GM12878 (cell line): ENCODE measurements at regions not wholly inside any gene's neighbourhood (a gene's known extent, or its start where the extent isn't known, plus 50 kb on each side); places are given as distances from the start of the nearest gene placed in this dataset.

ENCODE experiments used
- ATAC-seq: fragments of 200-7000 bp; cut with Tn5 transposase; 3 replicates; pipeline ENCODE4 v1.9.1; 2020; ENCODE audit warnings: mild to moderate bottlenecking, moderate library complexity
- BruUV-seq: library from RNA; stranded (reverse); fragments of 400-500 nt; replicated peaks from 2 replicates; lab custom pipeline; 2021; lab: Mats Ljungman, UMichigan
- CTCF ChIA-PET: fragments of 300-600 bp; sonication (Branson Sonifier 250); formaldehyde crosslinking; extraction: SDS; loops from one replicate; lab custom pipeline; 2021; ENCODE audit warnings: inconsistent platforms; lab: Yijun Ruan, JAX
- POLR2A ChIA-PET: fragments of 350-600 bp; formaldehyde crosslinking; extraction: SDS; loops from one replicate; lab custom pipeline; 2021; ENCODE audit warnings: inconsistent platforms; lab: Charles Lee
- RAD21 ChIA-PET: fragments of 300-600 bp; sonication (Branson Sonifier 250); formaldehyde crosslinking; loops from one replicate; lab custom pipeline; 2023; ENCODE audit warnings: antibody characterized with exemption; ENCODE audit not compliant: unreplicated experiment; lab: Charles Lee
- SMC1A ChIA-PET: fragments of 300-600 bp; sonication (Branson Sonifier 250); formaldehyde crosslinking; loops from one replicate; lab custom pipeline; 2023; ENCODE audit not compliant: unreplicated experiment, uncharacterized antibody; lab: Charles Lee
- DNase-seq: peaks from one replicate; pipeline ENCODE4 v3.0.0-alpha.2; 2011; ENCODE audit warnings: low read depth, low spot score
- FAIRE-seq: peaks from 3 replicates; lab custom pipeline; 2011; peaks lifted over from hg19 to GRCh38; lab: Jason Lieb, UNC
- H2AFZ ChIP-seq: 2 replicates; pipeline ENCODE4 v1.6.0; 2011; ENCODE audit warnings: low read depth, low read length, control low read depth; ENCODE audit not compliant: control insufficient read depth
- H3K27ac ChIP-seq: 2 replicates; pipeline ENCODE4 v1.5.1; 2011; ENCODE audit warnings: control low read depth; ENCODE audit not compliant: control insufficient read depth, insufficient read depth
- H3K27me3 ChIP-seq, 2 experiments: replicated peaks in 1 of 2; 2 replicates each; pipeline versions ENCODE4 v1.6.0 to v1.6.1; 2011; ENCODE audit warnings: low read length in 1 of 2; ENCODE audit not compliant: control insufficient read depth in 2 of 2, insufficient read depth in 2 of 2
- H3K36me3 ChIP-seq, 2 experiments: 2 replicates each; pipeline ENCODE4 v1.5.1; 2011; ENCODE audit warnings: low read length in 1 of 2; ENCODE audit not compliant: control insufficient read depth in 2 of 2, insufficient read depth in 2 of 2
- H3K4me1 ChIP-seq: 2 replicates; pipeline ENCODE4 v1.6.1; 2011; ENCODE audit warnings: mild to moderate bottlenecking, low read length, moderate library complexity, mixed read lengths; ENCODE audit not compliant: control insufficient read depth, insufficient read depth
- H3K4me2 ChIP-seq: 2 replicates; pipeline ENCODE4 v1.6.0; 2011; ENCODE audit warnings: control low read depth; ENCODE audit not compliant: control insufficient read depth, insufficient read depth
- H3K4me3 ChIP-seq: fragments of 200-600 bp; sonication (generic); 2 replicates; pipeline ENCODE4 v1.5.1; 2016
- H3K79me2 ChIP-seq: 2 replicates; pipeline ENCODE4 v1.6.0; 2011; ENCODE audit warnings: low read length; ENCODE audit not compliant: control insufficient read depth, insufficient read depth
- H3K9ac ChIP-seq: 2 replicates; pipeline ENCODE4 v1.8.0; 2011; ENCODE audit warnings: low read length, control low read depth, mixed read lengths; ENCODE audit not compliant: control insufficient read depth, insufficient read depth
- H3K9me3 ChIP-seq: replicated peaks from 3 replicates; pipeline ENCODE4 v1.5.1; 2011; ENCODE audit warnings: mild to moderate bottlenecking, low read length; ENCODE audit not compliant: control insufficient read depth, insufficient read depth
- H4K20me1 ChIP-seq: 2 replicates; pipeline ENCODE4 v1.6.0; 2011; ENCODE audit not compliant: control insufficient read depth, insufficient read depth
- EGR1 ChIP-seq, 2 experiments: IDR thresholded peaks; 1 replicate in 1 of 2; 2 replicates in 1 of 2; pipeline ENCODE4 v1.6.1; 2011 to 2012; ENCODE audit warnings: low read depth in 2 of 2, low read length in 2 of 2, borderline replicate concordance in 1 of 2, mild to moderate bottlenecking in 1 of 2, moderate library complexity in 1 of 2
- EP300 ChIP-seq, 2 experiments: fragments of 150-350 bp in 1 of 2; IDR thresholded peaks; 2 replicates each; pipeline ENCODE4 v1.6.1; 2011 to 2012; ENCODE audit warnings: low read depth in 2 of 2, low read length in 2 of 2, borderline replicate concordance in 1 of 2, improper control_type of control experiment in 1 of 2, inconsistent platforms in 1 of 2; ENCODE audit not compliant: control insufficient read depth in 1 of 2
- GABPA ChIP-seq: IDR thresholded peaks from 2 replicates; pipeline ENCODE4 v1.6.1; 2014; ENCODE audit warnings: antibody characterized with exemption, low read depth, mild to moderate bottlenecking, inconsistent platforms
- HDAC2 ChIP-seq: fragments of 200-600 bp; sonication (generic); IDR thresholded peaks from 2 replicates; pipeline ENCODE4 v1.6.1; 2017
- POU2F2 ChIP-seq: IDR thresholded peaks from 3 replicates; pipeline ENCODE4 v1.6.1; 2011; ENCODE audit warnings: low read depth, mild to moderate bottlenecking, low read length, borderline replicate concordance
- RCOR1 ChIP-seq: conservative IDR thresholded peaks from 2 replicates; pipeline ENCODE4 v1.6.1; 2012; ENCODE audit warnings: low read depth, low read length, improper control_type of control experiment
- ZNF622 ChIP-seq: fragments of 450-650 bp; IDR thresholded peaks from 2 replicates; pipeline ENCODE4 v1.6.1; 2017; ENCODE audit warnings: mild to moderate bottlenecking, inconsistent platforms
- WGBS: methylation state at CpG from one replicate; pipeline ENCODE4 v1.1.6; 2016; ENCODE audit warnings: low lambda C conversion rate; ENCODE audit not compliant: insufficient replicate concordance, insufficient coverage; ENCODE audit errors: missing lambda C conversion rate; 5-methylcytosine and 5-hydroxymethylcytosine counted together
- in situ Hi-C: fragments of 300-500 bp; cut with MboI; formaldehyde crosslinking; loops from 9 replicates; pipeline ENCODE4 v1.14.3; 2018; ENCODE audit warnings: mixed read lengths
- intact Hi-C: fragments of 100-400 bp; cut with micrococcal nuclease; formaldehyde crosslinking; loops from one replicate; pipeline ENCODE4 v1.14.2; 2022; ENCODE audit not compliant: unreplicated experiment
- TF ChIP-seq, protein P1 (sequence below): fragments of 450-650 bp; IDR thresholded peaks from 2 replicates; pipeline ENCODE4 v1.6.1; 2017; ENCODE audit warnings: low read depth, mild to moderate bottlenecking, moderate library complexity
- TF ChIP-seq, protein P2 (sequence below): fragments of 450-650 bp; IDR thresholded peaks from 2 replicates; pipeline ENCODE4 v1.6.1; 2018; ENCODE audit warnings: borderline replicate concordance, mild to moderate bottlenecking; ENCODE audit not compliant: partially characterized antibody
- TF ChIP-seq, protein P3 (sequence below): IDR thresholded peaks from 2 replicates; pipeline ENCODE4 v1.6.1; 2012; ENCODE audit warnings: low read length, inconsistent platforms
- TF ChIP-seq, protein P4 (sequence below), 3 experiments: IDR thresholded peaks in 2 of 3; conservative IDR thresholded peaks in 1 of 3; 2 replicates each; pipeline ENCODE4 v1.5.1; 2011; ENCODE audit warnings: low read depth in 3 of 3, low read length in 3 of 3, mild to moderate bottlenecking in 3 of 3, control low read depth in 2 of 3, moderate library complexity in 2 of 3, inconsistent platforms in 1 of 3, mixed read lengths in 1 of 3; ENCODE audit not compliant: control insufficient read depth in 2 of 3, insufficient read depth in 1 of 3; ENCODE audit errors: extremely low read depth in 1 of 3

DNA sequence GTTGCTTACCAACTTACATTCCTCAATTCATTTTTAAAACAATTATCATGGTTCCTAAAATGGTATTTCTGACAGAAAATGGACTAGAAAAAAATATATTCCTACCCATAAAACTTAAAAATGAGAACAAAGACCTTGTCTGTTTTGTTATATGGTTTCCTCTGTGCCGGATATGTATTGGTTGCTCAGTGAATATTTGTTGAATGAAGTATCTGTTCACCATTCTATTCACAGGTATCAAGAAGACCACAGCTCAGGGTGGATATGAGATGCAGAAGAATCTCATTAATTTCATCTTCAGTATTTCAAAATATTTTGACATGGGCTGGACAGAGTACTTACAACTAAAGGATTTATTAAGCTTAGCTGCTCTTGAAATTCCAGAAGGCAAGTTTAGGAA, 58.1 kb downstream of the TUSC7 start:
- RAD21 ChIA-PET, result interaction anchor here (1.3 kb wide), 1 partner anchor 251 kb away, joined by 3 read pairs; no protein-coding TSS in a partner anchor
- intact Hi-C loops, result no loop called here
- no peaks in the 10 kb centered on the region for H3K27me3 ChIP-seq
- H3K4me3 ChIP-seq, result no peak overlapping the region
- H3K9me3 ChIP-seq, result no peaks in the 10 kb centered on the region
- no TSS peak for BruUV-seq
- TF ChIP-seq, protein P1, sequence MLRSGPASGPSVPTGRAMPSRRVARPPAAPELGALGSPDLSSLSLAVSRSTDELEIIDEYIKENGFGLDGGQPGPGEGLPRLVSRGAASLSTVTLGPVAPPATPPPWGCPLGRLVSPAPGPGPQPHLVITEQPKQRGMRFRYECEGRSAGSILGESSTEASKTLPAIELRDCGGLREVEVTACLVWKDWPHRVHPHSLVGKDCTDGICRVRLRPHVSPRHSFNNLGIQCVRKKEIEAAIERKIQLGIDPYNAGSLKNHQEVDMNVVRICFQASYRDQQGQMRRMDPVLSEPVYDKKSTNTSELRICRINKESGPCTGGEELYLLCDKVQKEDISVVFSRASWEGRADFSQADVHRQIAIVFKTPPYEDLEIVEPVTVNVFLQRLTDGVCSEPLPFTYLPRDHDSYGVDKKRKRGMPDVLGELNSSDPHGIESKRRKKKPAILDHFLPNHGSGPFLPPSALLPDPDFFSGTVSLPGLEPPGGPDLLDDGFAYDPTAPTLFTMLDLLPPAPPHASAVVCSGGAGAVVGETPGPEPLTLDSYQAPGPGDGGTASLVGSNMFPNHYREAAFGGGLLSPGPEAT, result no peak
- no peak for TF ChIP-seq EP300 (IDR thresholded peaks at IDR 0.05; ENCODE audit: borderline replicate concordance in 1 of 2, control insufficient read depth in 1 of 2, low read depth in 2 of 2, low read length in 2 of 2)
- no peak for TF ChIP-seq POU2F2
- TF ChIP-seq EGR1 (IDR thresholded peaks at IDR 0.05; ENCODE audit: borderline replicate concordance in 1 of 2, low read depth in 2 of 2, low read length in 2 of 2), result no peak
- TF ChIP-seq, protein P2, sequence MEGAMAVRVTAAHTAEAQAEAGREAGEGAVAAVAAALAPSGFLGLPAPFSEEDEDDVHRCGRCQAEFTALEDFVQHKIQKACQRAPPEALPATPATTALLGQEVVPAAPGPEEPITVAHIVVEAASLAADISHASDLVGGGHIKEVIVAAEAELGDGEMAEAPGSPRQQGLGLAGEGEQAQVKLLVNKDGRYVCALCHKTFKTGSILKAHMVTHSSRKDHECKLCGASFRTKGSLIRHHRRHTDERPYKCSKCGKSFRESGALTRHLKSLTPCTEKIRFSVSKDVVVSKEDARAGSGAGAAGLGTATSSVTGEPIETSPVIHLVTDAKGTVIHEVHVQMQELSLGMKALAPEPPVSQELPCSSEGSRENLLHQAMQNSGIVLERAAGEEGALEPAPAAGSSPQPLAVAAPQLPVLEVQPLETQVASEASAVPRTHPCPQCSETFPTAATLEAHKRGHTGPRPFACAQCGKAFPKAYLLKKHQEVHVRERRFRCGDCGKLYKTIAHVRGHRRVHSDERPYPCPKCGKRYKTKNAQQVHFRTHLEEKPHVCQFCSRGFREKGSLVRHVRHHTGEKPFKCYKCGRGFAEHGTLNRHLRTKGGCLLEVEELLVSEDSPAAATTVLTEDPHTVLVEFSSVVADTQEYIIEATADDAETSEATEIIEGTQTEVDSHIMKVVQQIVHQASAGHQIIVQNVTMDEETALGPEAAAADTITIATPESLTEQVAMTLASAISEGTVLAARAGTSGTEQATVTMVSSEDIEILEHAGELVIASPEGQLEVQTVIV, result no peak
- TF ChIP-seq GABPA, result no peak
- TF ChIP-seq, protein P3, sequence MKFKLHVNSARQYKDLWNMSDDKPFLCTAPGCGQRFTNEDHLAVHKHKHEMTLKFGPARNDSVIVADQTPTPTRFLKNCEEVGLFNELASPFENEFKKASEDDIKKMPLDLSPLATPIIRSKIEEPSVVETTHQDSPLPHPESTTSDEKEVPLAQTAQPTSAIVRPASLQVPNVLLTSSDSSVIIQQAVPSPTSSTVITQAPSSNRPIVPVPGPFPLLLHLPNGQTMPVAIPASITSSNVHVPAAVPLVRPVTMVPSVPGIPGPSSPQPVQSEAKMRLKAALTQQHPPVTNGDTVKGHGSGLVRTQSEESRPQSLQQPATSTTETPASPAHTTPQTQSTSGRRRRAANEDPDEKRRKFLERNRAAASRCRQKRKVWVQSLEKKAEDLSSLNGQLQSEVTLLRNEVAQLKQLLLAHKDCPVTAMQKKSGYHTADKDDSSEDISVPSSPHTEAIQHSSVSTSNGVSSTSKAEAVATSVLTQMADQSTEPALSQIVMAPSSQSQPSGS, result no peak
- TF ChIP-seq, protein P4, sequence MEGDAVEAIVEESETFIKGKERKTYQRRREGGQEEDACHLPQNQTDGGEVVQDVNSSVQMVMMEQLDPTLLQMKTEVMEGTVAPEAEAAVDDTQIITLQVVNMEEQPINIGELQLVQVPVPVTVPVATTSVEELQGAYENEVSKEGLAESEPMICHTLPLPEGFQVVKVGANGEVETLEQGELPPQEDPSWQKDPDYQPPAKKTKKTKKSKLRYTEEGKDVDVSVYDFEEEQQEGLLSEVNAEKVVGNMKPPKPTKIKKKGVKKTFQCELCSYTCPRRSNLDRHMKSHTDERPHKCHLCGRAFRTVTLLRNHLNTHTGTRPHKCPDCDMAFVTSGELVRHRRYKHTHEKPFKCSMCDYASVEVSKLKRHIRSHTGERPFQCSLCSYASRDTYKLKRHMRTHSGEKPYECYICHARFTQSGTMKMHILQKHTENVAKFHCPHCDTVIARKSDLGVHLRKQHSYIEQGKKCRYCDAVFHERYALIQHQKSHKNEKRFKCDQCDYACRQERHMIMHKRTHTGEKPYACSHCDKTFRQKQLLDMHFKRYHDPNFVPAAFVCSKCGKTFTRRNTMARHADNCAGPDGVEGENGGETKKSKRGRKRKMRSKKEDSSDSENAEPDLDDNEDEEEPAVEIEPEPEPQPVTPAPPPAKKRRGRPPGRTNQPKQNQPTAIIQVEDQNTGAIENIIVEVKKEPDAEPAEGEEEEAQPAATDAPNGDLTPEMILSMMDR (IDR thresholded peaks at IDR 0.05 in 2 of 3, conservative IDR thresholded peaks at IDR 0.05 in 1 of 3; ENCODE audit: control insufficient read depth in 2 of 3, extremely low read depth in 1 of 3, insufficient read depth in 1 of 3, low read depth in 3 of 3, low read length in 3 of 3), result no peak
- TF ChIP-seq RCOR1, result no peak
- no peak for TF ChIP-seq ZNF622
- TF ChIP-seq HDAC2, result no peak
- ATAC-seq, result no peak
- CTCF ChIA-PET, result interaction anchor here (1.3 kb wide), 1 partner anchor 559 kb away, joined by 3 read pairs; no protein-coding TSS in a partner anchor
- POLR2A ChIA-PET, result no interaction called here
- in situ Hi-C loops, result no loop called here
- no peaks in the 10 kb centered on the region for H3K4me1 ChIP-seq
- no peaks in the 10 kb centered on the region for H3K36me3 ChIP-seq
- no peak overlapping the region for H3K27ac ChIP-seq
- 5% methylated on average over 1 of the region's 1 CpG for WGBS
- no peak overlapping the region for H2AFZ ChIP-seq
- no peaks in the 10 kb centered on the region for H4K20me1 ChIP-seq
- no peak overlapping the region for H3K9ac ChIP-seq
- DNase-seq, result no peak
- no peak for FAIRE-seq
- SMC1A ChIA-PET, result interaction anchor here (1.1 to 1.7 kb wide), 3 partner anchors 55 to 786 kb away, joined by 3 to 4 read pairs (median 4); no protein-coding TSS in a partner anchor
- no peak overlapping the region for H3K4me2 ChIP-seq
- H3K79me2 ChIP-seq, result no peaks in the 10 kb centered on the region
